Endothelial cell of umbilical vein (primary cell): ENCODE measurements at regions not wholly inside any gene's neighbourhood (a gene's known extent, or its start where the extent isn't known, plus 50 kb on each side); places are given as distances from the start of the nearest gene placed in this dataset.

Experiments
- BruUV-seq: library from RNA; stranded (reverse); fragments of 400-500 nt; replicated peaks from 2 replicates; lab custom pipeline; 2021; lab: Mats Ljungman, UMichigan
- CTCF ChIA-PET: fragments of 300-600, 350-600 bp; sonication (Branson Sonifier 250); formaldehyde crosslinking; loops from one replicate; lab custom pipeline; 2021; ENCODE audit warnings: antibody characterized with exemption, inconsistent platforms; lab: Charles Lee
- POLR2A ChIA-PET: fragments of 300-600, 350-600 bp; sonication (Branson Sonifier 250); formaldehyde crosslinking; loops from one replicate; lab custom pipeline; 2021; ENCODE audit warnings: antibody characterized with exemption, inconsistent platforms; lab: Charles Lee
- DNase-seq: peaks from one replicate; pipeline ENCODE4 v3.0.0-alpha.2; 2011; ENCODE audit warnings: low read depth, low spot score
- FAIRE-seq: peaks from 2 replicates; lab custom pipeline; 2011; peaks lifted over from hg19 to GRCh38; lab: Jason Lieb, UNC
- H2AFZ ChIP-seq: 2 replicates; pipeline ENCODE4 v1.6.0; 2012; ENCODE audit warnings: low read depth, low read length, control low read depth, inconsistent platforms
- H3K27ac ChIP-seq: 2 replicates; pipeline ENCODE4 v1.5.1; 2011; ENCODE audit warnings: low read depth, mild to moderate bottlenecking, control low read depth, low read length, moderate library complexity; ENCODE audit not compliant: insufficient read depth
- H3K27me3 ChIP-seq, 2 experiments: 2 replicates each; pipeline versions ENCODE4 v1.6.0 to v1.6.1; 2011; ENCODE audit warnings: low read length in 2 of 2, mixed read lengths in 1 of 2; ENCODE audit not compliant: control insufficient read depth in 2 of 2, insufficient read depth in 2 of 2
- H3K36me3 ChIP-seq, 2 experiments: 2 replicates in 1 of 2; 3 replicates in 1 of 2; pipeline ENCODE4 v1.5.1; 2011; ENCODE audit warnings: low read length in 2 of 2, mild to moderate bottlenecking in 1 of 2, moderate library complexity in 1 of 2; ENCODE audit not compliant: control insufficient read depth in 2 of 2, insufficient read depth in 2 of 2; ENCODE audit errors: extremely low read depth in 1 of 2
- H3K4me1 ChIP-seq: 3 replicates; pipeline ENCODE4 v1.5.1; 2011; ENCODE audit warnings: mild to moderate bottlenecking, low read length; ENCODE audit not compliant: control insufficient read depth, insufficient read depth; ENCODE audit errors: extremely low read depth
- H3K4me2 ChIP-seq: 2 replicates; pipeline ENCODE4 v1.6.1; 2011; ENCODE audit warnings: low read length, control low read depth, mixed read lengths; ENCODE audit not compliant: insufficient read depth
- H3K4me3 ChIP-seq, 3 experiments: fragments of 200-600 bp in 1 of 3; sonication (generic), shearing (Covaris generic) in 1 of 3; replicated peaks in 1 of 3; 2 replicates each; pipeline ENCODE4 v1.5.1; 2011 to 2016; ENCODE audit warnings: control low read depth in 3 of 3, low read length in 3 of 3, mild to moderate bottlenecking in 2 of 3, inconsistent platforms in 1 of 3, low read depth in 1 of 3, moderate library complexity in 1 of 3; ENCODE audit not compliant: insufficient read depth in 1 of 3
- H3K79me2 ChIP-seq: 2 replicates; pipeline ENCODE4 v1.6.0; 2012; ENCODE audit warnings: low read length, inconsistent platforms; ENCODE audit not compliant: control insufficient read depth, insufficient read depth
- H3K9ac ChIP-seq: replicated peaks from 2 replicates; pipeline ENCODE3; 2011; ENCODE audit warnings: low read length, control low read depth; ENCODE audit not compliant: insufficient read depth; ENCODE audit errors: extremely low read depth
- H3K9me1 ChIP-seq: replicated peaks from 3 replicates; pipeline ENCODE4 v1.6.0; 2011; ENCODE audit warnings: mild to moderate bottlenecking, low read length; ENCODE audit not compliant: control insufficient read depth, insufficient read depth; ENCODE audit errors: extremely low read depth
- H3K9me3 ChIP-seq: replicated peaks from 2 replicates; pipeline ENCODE4 v1.5.1; 2012; ENCODE audit warnings: low read length, inconsistent platforms; ENCODE audit not compliant: control insufficient read depth, insufficient read depth
- H4K20me1 ChIP-seq: replicated peaks from 2 replicates; pipeline ENCODE3; 2011; ENCODE audit warnings: mild to moderate bottlenecking, low read length; ENCODE audit not compliant: control insufficient read depth, insufficient read depth; ENCODE audit errors: extremely low read depth
- CTCF ChIP-seq, 2 donors: IDR thresholded peaks; 1 replicate in 1 of 2; 2 replicates in 1 of 2; pipeline ENCODE4 v1.5.1; 2011; ENCODE audit warnings: low read length in 2 of 2, mild to moderate bottlenecking in 2 of 2, moderate library complexity in 2 of 2, control low read depth in 1 of 2, inconsistent platforms in 1 of 2, low read depth in 1 of 2; ENCODE audit not compliant: insufficient read depth in 1 of 2; ENCODE audit errors: extremely low read depth in 1 of 2
- EZH2 ChIP-seq: IDR thresholded peaks from 2 replicates; pipeline ENCODE4 v1.6.1; 2012; ENCODE audit warnings: borderline replicate concordance, low read depth, mild to moderate bottlenecking, moderate library complexity, low read length, inconsistent platforms; ENCODE audit not compliant: severe bottlenecking
- FOS ChIP-seq: IDR thresholded peaks from 2 replicates; pipeline ENCODE4 v1.6.1; 2011; ENCODE audit warnings: mild to moderate bottlenecking, low read length, moderate library complexity, borderline replicate concordance; ENCODE audit not compliant: insufficient read depth
- GATA2 ChIP-seq: IDR thresholded peaks from 2 replicates; pipeline ENCODE4 v1.7.0; 2011; ENCODE audit warnings: low read depth, mild to moderate bottlenecking, moderate library complexity, mixed read lengths, low read length; ENCODE audit not compliant: insufficient read length, insufficient read depth
- JUN ChIP-seq: IDR thresholded peaks from 2 replicates; pipeline ENCODE4 v1.6.1; 2011; ENCODE audit warnings: borderline replicate concordance, low read depth; ENCODE audit not compliant: insufficient read length, insufficient read depth
- MAX ChIP-seq: IDR thresholded peaks from 2 replicates; pipeline ENCODE4 v1.6.1; 2011; ENCODE audit not compliant: insufficient read depth, insufficient read length
- MYC ChIP-seq: IDR thresholded peaks from one replicate; pipeline ENCODE4 v1.6.1; 2011; ENCODE audit warnings: mild to moderate bottlenecking, low read depth, low read length
- POLR2A ChIP-seq: IDR thresholded peaks from 2 replicates; pipeline ENCODE4 v1.6.1; 2012; ENCODE audit warnings: low read depth, mild to moderate bottlenecking, control low read depth, low read length
- POLR2AphosphoS5 ChIP-seq: IDR thresholded peaks from 2 replicates; pipeline ENCODE4 v1.6.1; 2012; ENCODE audit warnings: low read depth, mild to moderate bottlenecking, control low read depth, low read length, moderate library complexity; ENCODE audit not compliant: insufficient read depth
- dilution Hi-C: fragments of 300-500 bp; cut with MboI; formaldehyde crosslinking; loops from one replicate; pipeline ENCODE4 v1.15.0; 2019; ENCODE audit warnings: low sequenced_read_pairs; ENCODE audit not compliant: extremely low pct_ligation_motif_present
- intact Hi-C: fragments of 100-400 bp; cut with micrococcal nuclease; formaldehyde crosslinking; loops from one replicate; pipeline ENCODE4 v1.10.0; 2022

- no TSS peak for BruUV-seq
- Histone ChIP-seq H2AFZ (no peak overlapping the region), H3K36me3 (no peaks in the 10 kb centered on the region), H3K4me2 (no peak overlapping the region), H3K27me3 (no peaks in the 10 kb centered on the region), H3K27ac (no peak overlapping the region), H3K9me1 (no peaks in the 10 kb centered on the region), H4K20me1 (no peaks in the 10 kb centered on the region), H3K9me3 (peaks cover 10% of the 10 kb centered on the region), H3K4me1 (no peaks in the 10 kb centered on the region), H3K79me2 (no peaks in the 10 kb centered on the region), H3K4me3 (no peak overlapping the region), H3K9ac (no peak overlapping the region)
- FAIRE-seq (no peak), DNase-seq (no peak)
- no peak for TF ChIP-seq EZH2
- no peak for TF ChIP-seq GATA2
- TF ChIP-seq JUN = peak; percentile 23
- TF ChIP-seq POLR2A = no peak
- ChIA-PET CTCF (no interaction called here), POLR2A (no interaction called here)
- intact Hi-C loops (no loop called here), dilution Hi-C loops (no loop called here)
Measured at GRCh38 chr10:2049560-2049959, 312.2 kb upstream of the ADARB2 start.

GRCh38 chr10:2048337-2048973 lies 311.1 kb upstream of the ADARB2 start:
- Histone ChIP-seq H3K27me3 (no peaks in the 10 kb centered on the region), H3K9me1 (no peaks in the 10 kb centered on the region), H3K9me3 (peaks cover 13% of the 10 kb centered on the region), H4K20me1 (no peaks in the 10 kb centered on the region), H3K27ac (no peak overlapping the region), H3K4me1 (no peaks in the 10 kb centered on the region), H3K36me3 (no peaks in the 10 kb centered on the region), H3K4me2 (no peak overlapping the region), H3K79me2 (no peaks in the 10 kb centered on the region), H3K4me3 (no peak overlapping the region), H3K9ac (no peak overlapping the region), H2AFZ (no peak overlapping the region)
- ChIA-PET CTCF (no interaction called here), POLR2A (no interaction called here)
- FAIRE-seq = no peak
- intact Hi-C loops (no loop called here), dilution Hi-C loops (no loop called here)
- no peak for TF ChIP-seq MYC
- TF ChIP-seq POLR2AphosphoS5 = no peak
- no peak for TF ChIP-seq MAX
- no peak for TF ChIP-seq GATA2
- no peak for TF ChIP-seq JUN
- no peak for TF ChIP-seq CTCF (IDR thresholded peaks at IDR 0.05; ENCODE audit: extremely low read depth in 1 of 2, insufficient read depth in 1 of 2, low read depth in 1 of 2, low read length in 2 of 2)
- no peak for TF ChIP-seq FOS
- no peak for TF ChIP-seq POLR2A
- TF ChIP-seq EZH2 = no peak
- BruUV-seq = no TSS peak
- no peak for DNase-seq
